Neural cell (in vitro differentiated cells): ENCODE measurements at regions not wholly inside any gene's neighbourhood (a gene's known extent, or its start where the extent isn't known, plus 50 kb on each side); places are given as distances from the start of the nearest gene placed in this dataset.

Experiments
- H2AFZ ChIP-seq: fragments of 200-600, 300-800 bp; sonication (generic), shearing (Covaris generic); 2 replicates; pipeline ENCODE4 v1.6.0; 2014; ENCODE audit warnings: low read depth, mild to moderate bottlenecking, antibody characterized with exemption, low read length, moderate library complexity
- H3F3A ChIP-seq: fragments of 200-600 bp; shearing (Covaris generic); 2 replicates; pipeline ENCODE4 v1.6.1; 2016; ENCODE audit warnings: mild to moderate bottlenecking, moderate library complexity, mixed read lengths, antibody characterized with exemption, low read length; ENCODE audit not compliant: insufficient read depth, poor library complexity, severe bottlenecking
- H3K27ac ChIP-seq: fragments of 200-600, 300-800 bp; sonication (generic), shearing (Covaris generic); 2 replicates; pipeline ENCODE4 v1.5.1; 2014; ENCODE audit warnings: mild to moderate bottlenecking, low read length, moderate library complexity
- H3K27me3 ChIP-seq: fragments of 300-800, 200-600 bp; sonication (generic), shearing (Covaris generic); 2 replicates; pipeline ENCODE4 v1.6.0; 2014; ENCODE audit warnings: mild to moderate bottlenecking, low read depth, low read length, moderate library complexity; ENCODE audit not compliant: insufficient read depth
- H3K36me3 ChIP-seq: fragments of 300-800, 200-600 bp; sonication (generic), shearing (Covaris generic); 2 replicates; pipeline ENCODE4 v1.5.1; 2014; ENCODE audit warnings: mild to moderate bottlenecking, antibody characterized with exemption, low read length, moderate library complexity; ENCODE audit not compliant: insufficient read depth
- H3K4me2 ChIP-seq: fragments of 300-800, 200-600 bp; sonication (generic), shearing (Covaris generic); 2 replicates; pipeline ENCODE4 v1.6.0; 2014; ENCODE audit warnings: mild to moderate bottlenecking, low read length
- H3K4me3 ChIP-seq: fragments of 300-800, 200-600 bp; sonication (generic), shearing (Covaris generic); 2 replicates; pipeline ENCODE4 v1.5.1; 2014; ENCODE audit warnings: mild to moderate bottlenecking, low read length, moderate library complexity
- H3K79me2 ChIP-seq: fragments of 200-600 bp; shearing (Covaris generic); replicated peaks from 2 replicates; pipeline ENCODE4 v1.6.0; 2014; ENCODE audit warnings: mild to moderate bottlenecking, low read length, moderate library complexity; ENCODE audit not compliant: insufficient read depth
- H3K9ac ChIP-seq: fragments of 300-800, 200-600 bp; sonication (generic), shearing (Covaris generic); 2 replicates; pipeline ENCODE4 v1.6.1; 2016; ENCODE audit warnings: mild to moderate bottlenecking, low read length, mixed read lengths
- H3K9me2 ChIP-seq: fragments of 200-600 bp; shearing (Covaris generic); 2 replicates; pipeline ENCODE4 v1.6.1; 2016; ENCODE audit warnings: mild to moderate bottlenecking, low read length, mixed read lengths; ENCODE audit not compliant: insufficient read depth
- H3K9me3 ChIP-seq: fragments of 200-600, 300-800 bp; sonication (generic), shearing (Covaris generic); 2 replicates; pipeline ENCODE4 v1.6.1; 2016; ENCODE audit warnings: mild to moderate bottlenecking, mixed run types, low read length, moderate library complexity, mixed read lengths
- H4K20me1 ChIP-seq: fragments of 200-600 bp; shearing (Covaris generic); 2 replicates; pipeline ENCODE4 v1.6.1; 2016; ENCODE audit warnings: mild to moderate bottlenecking, mixed run types; ENCODE audit not compliant: insufficient read depth
- CTCF ChIP-seq: fragments of 450-650 bp; IDR thresholded peaks from 2 replicates; pipeline ENCODE4 v1.5.1; 2014; ENCODE audit warnings: antibody characterized with exemption, mild to moderate bottlenecking, moderate library complexity; ENCODE audit not compliant: poor library complexity, severe bottlenecking
- EP300 ChIP-seq: fragments of 450-650 bp; conservative IDR thresholded peaks from 2 replicates; pipeline ENCODE4 v1.6.1; 2014; ENCODE audit warnings: antibody characterized with exemption, mild to moderate bottlenecking, moderate library complexity; ENCODE audit not compliant: poor library complexity, severe bottlenecking
- EZH2 ChIP-seq: fragments of 200-600, 300-800 bp; shearing (Covaris generic), sonication (generic); IDR thresholded peaks from 2 replicates; pipeline ENCODE4 v1.6.1; 2014; ENCODE audit warnings: antibody characterized with exemption, low read length, borderline replicate concordance, mild to moderate bottlenecking; ENCODE audit not compliant: insufficient read depth, poor library complexity, severe bottlenecking
- MXI1 ChIP-seq: fragments of 450-650 bp; conservative IDR thresholded peaks from 2 replicates; pipeline ENCODE4 v1.6.1; 2014; ENCODE audit warnings: antibody characterized with exemption, mild to moderate bottlenecking; ENCODE audit not compliant: poor library complexity, severe bottlenecking
- POLR2AphosphoS5 ChIP-seq: IDR thresholded peaks from 2 replicates; pipeline ENCODE4 v1.6.1; 2012
- RAD21 ChIP-seq: fragments of 450-650 bp; conservative IDR thresholded peaks from 2 replicates; pipeline ENCODE4 v1.6.1; 2014; ENCODE audit warnings: antibody characterized with exemption, mild to moderate bottlenecking, moderate library complexity
- REST ChIP-seq: IDR thresholded peaks from 2 replicates; pipeline ENCODE4 v1.6.1; 2012; ENCODE audit warnings: borderline replicate concordance
- SMC3 ChIP-seq: fragments of 450-650 bp; conservative IDR thresholded peaks from 2 replicates; pipeline ENCODE4 v1.6.1; 2014; ENCODE audit warnings: antibody characterized with exemption, mild to moderate bottlenecking, moderate library complexity; ENCODE audit not compliant: poor library complexity
- TAF1 ChIP-seq: IDR thresholded peaks from 2 replicates; pipeline ENCODE4 v1.6.1; 2012; ENCODE audit warnings: low read depth

GRCh38 chr21:22632176-22632575, 1634.0 kb downstream of the NCAM2 start:
- Histone ChIP-seq H3K4me2 (no peak overlapping the region), H3K9me2 (no peaks in the 10 kb centered on the region), H3K9ac (no peak overlapping the region), H4K20me1 (no peaks in the 10 kb centered on the region), H3K27me3 (no peaks in the 10 kb centered on the region), H3K9me3 (no peaks in the 10 kb centered on the region), H3K4me3 (no peak overlapping the region), H3F3A (no peaks in the 10 kb centered on the region), H3K36me3 (no peaks in the 10 kb centered on the region), H2AFZ (no peak overlapping the region), H3K27ac (no peak overlapping the region), H3K79me2 (no peaks in the 10 kb centered on the region)
- TF ChIP-seq SMC3, result no peak

- Histone ChIP-seq H3K27me3 (no peaks in the 10 kb centered on the region), H3K36me3 (no peaks in the 10 kb centered on the region), H3K9ac (no peak overlapping the region), H3F3A (no peaks in the 10 kb centered on the region), H3K9me3 (no peaks in the 10 kb centered on the region), H3K4me2 (no peak overlapping the region), H3K27ac (no peak overlapping the region), H3K79me2 (no peaks in the 10 kb centered on the region), H3K4me3 (no peak overlapping the region), H2AFZ (no peak overlapping the region), H3K9me2 (no peaks in the 10 kb centered on the region), H4K20me1 (no peaks in the 10 kb centered on the region)
- TF ChIP-seq RAD21 (no peak), REST (no peak), EZH2 (no peak), MXI1 (no peak), TAF1 (no peak), EP300 (no peak), SMC3 (no peak), CTCF (no peak), POLR2AphosphoS5 (no peak)
These were observed 1651.0 kb downstream of the NCAM2 start for GRCh38 chr21:22649246-22649645.

- no peak overlapping the region for H3K4me2 ChIP-seq
- H3K79me2 ChIP-seq, result no peaks in the 10 kb centered on the region
- no peaks in the 10 kb centered on the region for H3K9me2 ChIP-seq
- H4K20me1 ChIP-seq, result no peaks in the 10 kb centered on the region
- H3K9ac ChIP-seq, result no peak overlapping the region
- H3K27me3 ChIP-seq, result no peaks in the 10 kb centered on the region
- no peak overlapping the region for H3K27ac ChIP-seq
- no peaks in the 10 kb centered on the region for H3F3A ChIP-seq
- H3K9me3 ChIP-seq, result no peaks in the 10 kb centered on the region
- no peak overlapping the region for H3K4me3 ChIP-seq
- no peak overlapping the region for H2AFZ ChIP-seq
- TF ChIP-seq REST (no peak), RAD21 (no peak), POLR2AphosphoS5 (no peak), TAF1 (no peak), MXI1 (no peak), CTCF (no peak), SMC3 (no peak), EP300 (no peak), EZH2 (no peak)
- H3K36me3 ChIP-seq, result no peaks in the 10 kb centered on the region
These were observed 1652.0 kb downstream of the NCAM2 start for GRCh38 chr21:22650226-22650625.
